Uterus (tissue), 2 donors: ENCODE measurements at regions not wholly inside any gene's neighbourhood (a gene's known extent, or its start where the extent isn't known, plus 50 kb on each side); places are given as distances from the start of the nearest gene placed in this dataset.

ENCODE experiments used
- POLR2A ChIP-seq, 2 donors: fragments of 450-650 bp; IDR thresholded peaks; one replicate each; pipeline ENCODE4 v1.6.1; 2016; ENCODE audit warnings: antibody characterized with exemption in 2 of 2, mild to moderate bottlenecking in 1 of 2, moderate library complexity in 1 of 2
- TF ChIP-seq, protein P1 (sequence below), 4 experiments: fragments of 200-600 bp in 2 of 4; fragments of 450-650 bp in 2 of 4; sonication (generic) in 2 of 4; IDR thresholded peaks; one replicate each; pipeline ENCODE4 v1.5.1; 2016 to 2019; ENCODE audit warnings: antibody characterized with exemption in 4 of 4, mild to moderate bottlenecking in 2 of 4, moderate library complexity in 1 of 4

DNA sequence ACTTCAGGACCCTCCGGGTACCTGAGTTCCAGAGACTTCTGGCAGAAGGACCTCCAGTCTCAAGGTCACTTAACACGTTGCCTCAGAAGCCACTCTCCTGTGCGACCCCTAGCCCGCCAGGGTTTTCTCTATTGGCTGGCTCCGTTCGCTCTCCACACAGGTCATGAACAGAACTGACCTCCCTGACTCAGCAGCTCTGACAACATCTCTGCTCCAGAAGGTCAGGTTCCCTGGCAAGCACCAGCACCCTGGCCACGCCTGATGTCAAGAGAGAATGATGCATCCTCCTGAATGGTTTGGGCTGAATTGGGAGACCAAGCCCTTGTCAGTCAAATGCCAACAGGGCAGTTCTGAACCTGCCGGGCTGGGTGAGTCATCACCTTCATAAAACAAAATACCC is 84.3 kb upstream of the TMEM45B start:
- TF ChIP-seq POLR2A (IDR thresholded peaks at IDR 0.05): no peak
- TF ChIP-seq, protein P1, sequence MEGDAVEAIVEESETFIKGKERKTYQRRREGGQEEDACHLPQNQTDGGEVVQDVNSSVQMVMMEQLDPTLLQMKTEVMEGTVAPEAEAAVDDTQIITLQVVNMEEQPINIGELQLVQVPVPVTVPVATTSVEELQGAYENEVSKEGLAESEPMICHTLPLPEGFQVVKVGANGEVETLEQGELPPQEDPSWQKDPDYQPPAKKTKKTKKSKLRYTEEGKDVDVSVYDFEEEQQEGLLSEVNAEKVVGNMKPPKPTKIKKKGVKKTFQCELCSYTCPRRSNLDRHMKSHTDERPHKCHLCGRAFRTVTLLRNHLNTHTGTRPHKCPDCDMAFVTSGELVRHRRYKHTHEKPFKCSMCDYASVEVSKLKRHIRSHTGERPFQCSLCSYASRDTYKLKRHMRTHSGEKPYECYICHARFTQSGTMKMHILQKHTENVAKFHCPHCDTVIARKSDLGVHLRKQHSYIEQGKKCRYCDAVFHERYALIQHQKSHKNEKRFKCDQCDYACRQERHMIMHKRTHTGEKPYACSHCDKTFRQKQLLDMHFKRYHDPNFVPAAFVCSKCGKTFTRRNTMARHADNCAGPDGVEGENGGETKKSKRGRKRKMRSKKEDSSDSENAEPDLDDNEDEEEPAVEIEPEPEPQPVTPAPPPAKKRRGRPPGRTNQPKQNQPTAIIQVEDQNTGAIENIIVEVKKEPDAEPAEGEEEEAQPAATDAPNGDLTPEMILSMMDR (IDR thresholded peaks at IDR 0.05): no peak
